Testis (tissue), 2 donors: ENCODE measurements at regions not wholly inside any gene's neighbourhood (a gene's known extent, or its start where the extent isn't known, plus 50 kb on each side); places are given as distances from the start of the nearest gene placed in this dataset.

Experiments
- CTCF ChIP-seq, 3 experiments: fragments of 450-650 bp in 2 of 3; fragments of 200-600 bp in 1 of 3; sonication (generic) in 1 of 3; IDR thresholded peaks; one replicate each; pipeline ENCODE4 v1.5.1; 2016 to 2019; ENCODE audit warnings: antibody characterized with exemption in 3 of 3, mild to moderate bottlenecking in 2 of 3, moderate library complexity in 1 of 3
- POLR2A ChIP-seq: fragments of 450-650 bp; IDR thresholded peaks from one replicate; pipeline ENCODE4 v1.6.1; 2017; ENCODE audit warnings: antibody characterized with exemption, mild to moderate bottlenecking, moderate library complexity

- TF ChIP-seq CTCF (IDR thresholded peaks at IDR 0.05) (no peak), POLR2A (no peak)
Observed at GRCh38 chr1:166763318-166763717, 76.0 kb upstream of the POGK start.
